Right ventricle myocardium superior (tissue), 1 donor: ENCODE measurements at regions not wholly inside any gene's neighbourhood (a gene's known extent, or its start where the extent isn't known, plus 50 kb on each side); places are given as distances from the start of the nearest gene placed in this dataset.
"Not testable (repeated sequence)": the region's sequence is repeated elsewhere in the genome, so short reads cannot be mapped to it uniquely, and the experiment has no call there.

Source experiments
- ATAC-seq: fragments of 200-7000 bp; cut with Tn5 transposase; one replicate; pipeline ENCODE4 v1.9.1; 2020; ENCODE audit warnings: mild to moderate bottlenecking; ENCODE audit not compliant: poor library complexity
- DNase-seq: peaks from one replicate; pipeline ENCODE4 v3.0.0-alpha.2; 2020
- intact Hi-C: fragments of 100-400 bp; cut with DNase I; formaldehyde crosslinking; loops from one replicate; pipeline ENCODE4 v1.11.2; 2022
- donor health status: DM: no; HTN: yes; CAD: no; lungs with severe emphysema.

DNA sequence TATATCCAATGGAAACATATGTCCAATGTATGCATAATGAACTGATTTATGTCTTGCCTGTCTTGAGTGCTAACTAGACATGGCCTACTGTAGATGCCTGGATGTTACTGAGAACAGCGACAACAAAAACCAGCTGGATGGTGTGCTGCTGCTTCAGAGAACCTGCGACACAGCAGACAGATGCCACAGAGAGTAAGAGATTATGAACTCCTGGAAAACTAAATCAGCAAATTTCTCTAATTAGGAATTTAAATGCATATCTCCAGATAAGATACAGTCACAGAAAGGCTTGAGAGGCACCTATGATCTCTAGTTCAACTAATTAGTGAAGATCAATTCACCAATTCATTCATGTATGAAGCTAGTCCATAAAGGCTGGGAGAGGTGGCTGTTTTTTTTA, 1508.0 kb upstream of the TENM4 start:
- ATAC-seq (no peak), DNase-seq (no peak)
- intact Hi-C loops = no loop called here

DNA sequence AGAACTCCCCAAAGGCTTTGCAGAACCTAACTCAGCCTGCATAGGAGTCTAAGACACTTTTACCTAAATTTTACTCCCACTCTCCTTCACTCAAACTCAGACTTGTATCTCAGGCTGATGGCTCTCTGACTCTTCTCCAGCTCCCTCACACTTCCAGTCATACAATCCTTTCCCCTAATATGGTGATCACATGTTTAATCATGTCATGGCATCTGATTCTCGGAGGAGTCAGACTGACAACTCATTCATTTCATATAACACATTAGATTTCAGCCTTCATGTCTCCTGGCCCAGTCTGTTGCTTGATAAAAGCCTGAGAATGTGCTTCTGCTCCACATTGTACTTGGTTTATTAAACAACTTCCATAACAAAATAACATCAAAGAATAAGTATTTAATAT, 1503.9 kb upstream of the TENM4 start:
- DNase-seq (no peak), ATAC-seq (no peak)

DNA sequence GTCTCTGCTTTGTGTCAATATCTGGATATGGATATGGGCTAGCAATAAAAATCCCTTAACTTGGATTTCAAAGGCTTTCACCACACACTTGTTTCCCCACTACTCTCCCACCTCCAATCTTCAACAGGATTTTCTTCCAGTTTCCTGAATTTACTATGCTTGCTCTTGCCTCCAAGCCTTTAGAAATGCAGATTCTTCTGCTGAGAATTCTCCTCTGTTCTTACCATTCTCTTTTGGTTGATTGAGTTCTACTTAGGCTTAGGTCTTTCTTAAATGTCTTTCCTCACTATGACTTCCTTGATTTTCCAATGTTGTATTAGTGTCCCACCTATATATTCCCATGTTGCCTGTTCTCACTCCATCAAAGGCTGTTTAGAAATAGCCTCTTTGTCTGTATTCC, 1502.4 kb upstream of the TENM4 start:
- ATAC-seq (no peak), DNase-seq (no peak)
- intact Hi-C loops = no loop called here

More for the DNA sequence above, 1503.9 kb upstream of the TENM4 start:
- intact Hi-C loops = no loop called here

DNA sequence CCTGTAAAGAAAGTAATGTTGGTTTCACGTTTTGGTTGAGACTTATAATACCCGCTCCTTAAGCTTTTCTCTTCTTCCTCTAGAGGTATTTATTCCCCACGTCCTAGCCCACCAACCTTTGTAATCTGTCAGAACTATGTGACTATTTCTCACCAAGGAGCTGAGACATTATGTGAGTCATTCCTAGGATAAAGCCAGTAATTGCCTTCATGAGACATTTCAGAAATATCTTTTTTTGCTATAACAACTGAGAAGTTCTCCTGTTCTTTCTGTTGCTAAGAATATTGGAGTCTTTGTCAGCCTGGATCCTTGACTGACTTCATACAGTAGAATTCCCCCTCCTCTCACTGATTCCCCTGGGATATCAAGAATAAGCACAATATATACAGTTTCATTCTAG, 1497.0 kb upstream of the TENM4 start:
- intact Hi-C loops = no loop called here
- ATAC-seq (no peak), DNase-seq (no peak)

DNA sequence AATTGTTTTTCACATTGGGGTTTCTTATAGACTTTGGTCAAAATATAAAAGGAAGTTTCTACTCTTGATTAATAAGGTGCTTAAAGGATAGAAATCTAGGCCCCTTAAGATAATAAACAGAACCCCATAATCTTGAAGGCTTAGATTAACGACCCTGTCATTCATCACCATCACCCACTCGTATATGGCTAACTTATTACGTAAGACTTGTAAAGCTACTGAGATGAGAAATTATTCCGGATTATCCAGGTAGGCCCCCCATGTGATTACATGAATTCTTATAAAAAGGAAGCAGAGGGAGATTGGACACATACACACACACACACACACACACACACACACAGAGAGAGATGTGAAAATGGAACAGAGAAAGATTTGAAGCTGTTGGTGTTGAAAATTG, 1489.2 kb upstream of the TENM4 start:
- ATAC-seq = no peak
- intact Hi-C loops = no loop called here
- no peak for DNase-seq

DNA sequence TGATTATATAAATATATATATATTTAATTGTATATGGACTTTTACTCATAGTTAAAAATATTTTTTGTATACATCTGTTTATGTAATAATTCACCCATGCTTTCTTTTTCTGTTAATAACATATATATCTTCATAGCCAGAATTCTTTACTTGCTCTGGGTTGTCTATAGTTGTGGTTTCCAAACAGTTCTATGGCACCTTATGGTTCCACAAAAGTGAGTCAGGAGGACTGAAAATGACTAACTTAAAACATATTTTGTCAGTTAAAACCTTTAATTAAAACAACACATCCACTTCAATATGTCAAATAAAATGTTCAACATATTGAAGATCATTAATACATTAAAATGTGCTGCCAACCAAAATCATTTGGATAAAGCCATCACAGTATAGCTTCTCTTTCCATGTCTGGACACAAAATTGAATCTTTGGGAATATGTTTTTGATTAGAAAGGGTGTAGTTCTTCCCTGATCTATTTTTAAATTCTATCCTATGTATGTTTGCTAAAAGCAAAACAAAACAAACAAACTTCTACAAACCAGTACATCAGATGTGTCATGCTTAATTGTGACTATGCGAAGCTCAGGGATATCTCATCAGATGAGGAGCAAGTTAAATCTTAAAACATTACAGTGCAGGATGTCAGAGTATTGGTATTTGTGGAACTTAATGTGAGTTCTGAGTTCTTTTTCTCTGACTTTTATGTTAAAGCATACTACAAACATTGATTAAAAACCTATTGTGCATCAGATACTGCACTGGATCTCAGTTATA, 1488.4 kb upstream of the TENM4 start:
- no peak for ATAC-seq
- intact Hi-C loops = no loop called here
- DNase-seq = no peak

DNA sequence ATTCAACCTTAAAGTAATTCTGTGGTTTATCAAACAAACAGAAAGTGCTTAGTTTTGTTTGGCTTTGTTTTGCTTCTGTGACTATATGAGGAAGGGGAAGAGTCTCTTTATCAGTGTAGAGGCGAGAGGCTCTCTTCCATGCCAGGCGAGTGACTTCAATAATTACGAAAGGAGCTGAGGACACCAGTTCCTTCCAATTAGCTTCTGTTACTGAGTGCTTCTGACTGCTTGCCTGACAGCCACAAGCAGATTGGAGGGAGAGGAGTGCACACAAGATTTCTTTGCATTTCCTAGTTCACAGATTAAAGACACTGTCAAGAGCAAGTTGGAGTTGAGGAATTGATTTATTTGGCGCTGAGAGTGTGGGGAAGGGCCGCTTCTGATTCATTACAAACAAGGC, 1484.5 kb upstream of the TENM4 start:
- ATAC-seq (no peak), DNase-seq (no peak)
- intact Hi-C loops = no loop called here

DNA sequence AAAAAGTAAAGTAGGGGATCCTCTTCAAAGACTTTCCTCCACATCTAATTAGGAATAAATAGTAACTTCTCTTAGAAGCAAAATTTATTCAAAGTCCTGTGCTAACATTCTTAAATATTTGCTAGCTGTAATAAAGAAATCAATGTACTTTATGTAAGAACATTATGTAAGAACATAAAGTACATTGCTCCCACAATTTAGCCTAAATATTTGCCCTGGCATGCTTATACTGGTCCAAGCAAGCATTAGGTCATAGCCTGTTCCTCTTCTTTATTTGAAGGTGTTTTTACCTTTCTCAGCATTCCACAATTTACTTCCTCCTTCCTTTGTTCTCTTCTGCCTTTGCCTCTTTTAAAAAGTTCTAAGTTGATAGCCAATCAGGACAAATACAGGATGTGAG, 1480.5 kb upstream of the TENM4 start:
- ATAC-seq, DNase-seq, intact Hi-C loops: not testable (repeated sequence)

DNA sequence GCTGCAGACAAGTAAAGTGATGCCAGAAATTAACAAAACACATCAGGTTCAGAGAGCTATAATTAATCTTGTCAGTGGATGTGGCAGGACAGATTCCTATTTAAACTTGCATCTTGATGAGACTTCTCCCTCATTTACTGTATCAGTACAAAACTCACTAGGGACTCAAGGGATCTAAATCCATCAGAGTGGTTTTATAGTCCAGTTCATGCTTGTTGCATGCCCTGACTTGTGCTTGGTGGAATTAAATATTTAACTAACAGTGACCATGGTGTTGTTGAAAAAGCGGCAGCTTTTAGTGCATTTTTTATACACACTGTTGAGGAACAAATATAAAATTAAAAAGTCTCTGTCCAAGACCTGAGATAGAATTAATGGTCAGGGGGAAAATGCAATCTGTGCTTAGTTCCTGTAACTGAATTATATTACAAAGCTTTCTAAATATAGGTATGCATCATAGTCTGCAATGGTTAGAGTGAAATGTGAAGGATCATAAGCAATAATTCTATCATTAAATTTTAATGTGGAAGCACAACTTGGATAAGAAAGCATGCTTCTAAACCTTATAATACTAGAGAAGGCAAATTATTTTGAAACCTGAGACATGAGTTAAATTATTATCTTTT, 1475.5 kb upstream of the TENM4 start:
- DNase-seq (no peak), ATAC-seq (no peak)
- intact Hi-C loops = no loop called here

DNA sequence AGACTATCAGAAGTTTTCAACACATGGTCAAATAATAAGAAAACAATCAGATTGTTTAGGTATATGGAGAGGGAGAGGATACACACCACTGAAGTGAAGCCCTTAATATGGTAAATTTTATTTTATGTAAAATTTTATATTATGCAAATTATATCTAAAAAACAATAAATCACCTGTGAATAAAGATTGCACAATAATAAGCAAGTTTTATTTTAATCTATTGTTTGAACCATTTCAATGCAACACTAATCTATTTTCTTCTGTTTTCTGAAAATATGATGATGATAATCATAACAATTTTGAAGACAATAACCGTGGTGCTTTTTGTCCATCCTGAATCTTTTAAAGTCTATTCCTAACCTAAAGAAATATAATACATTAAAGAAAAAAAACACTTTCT, 1473.5 kb upstream of the TENM4 start:
- intact Hi-C loops = no loop called here
- DNase-seq (no peak), ATAC-seq (no peak)

DNA sequence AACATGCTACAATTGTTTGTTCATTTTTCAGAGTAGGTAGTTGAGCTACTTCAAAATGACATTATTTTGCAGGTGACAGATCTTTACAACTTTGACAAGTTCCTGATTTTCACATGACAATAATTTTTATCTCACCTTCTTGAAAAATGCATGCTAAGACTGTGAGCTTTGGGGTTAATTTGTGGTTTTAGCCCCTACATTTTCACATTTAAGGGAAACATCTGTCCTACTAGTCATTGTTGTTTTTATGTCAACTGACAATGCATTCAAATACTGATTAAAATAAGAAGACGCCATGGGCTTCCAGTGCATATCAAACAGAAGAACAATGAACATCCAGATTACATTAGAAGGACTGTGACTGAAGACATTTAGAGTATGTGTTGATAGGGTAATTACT, 1470.8 kb upstream of the TENM4 start:
- intact Hi-C loops = no loop called here
- DNase-seq (no peak), ATAC-seq (no peak)

DNA sequence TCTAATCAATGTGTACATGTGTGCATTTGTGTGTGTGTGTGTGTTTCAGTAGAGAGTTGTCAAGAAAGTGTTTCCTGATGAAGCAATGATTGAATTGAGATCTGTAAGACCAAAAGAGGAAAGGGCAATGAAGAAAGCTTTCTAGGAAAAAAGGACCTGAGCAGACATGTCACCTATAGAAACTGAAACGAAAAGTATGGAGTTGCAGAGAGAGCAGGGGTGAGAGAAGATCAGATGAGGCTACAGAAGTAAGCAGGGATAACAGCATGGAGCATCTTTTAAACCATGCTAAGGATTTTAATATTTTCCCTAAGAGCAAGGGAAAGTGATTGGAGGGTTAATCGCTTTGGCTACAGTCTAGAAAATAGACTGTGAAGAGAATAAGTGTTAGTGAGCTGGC, 1459.4 kb upstream of the TENM4 start:
- DNase-seq = no peak
- no peak for ATAC-seq
- intact Hi-C loops = no loop called here

DNA sequence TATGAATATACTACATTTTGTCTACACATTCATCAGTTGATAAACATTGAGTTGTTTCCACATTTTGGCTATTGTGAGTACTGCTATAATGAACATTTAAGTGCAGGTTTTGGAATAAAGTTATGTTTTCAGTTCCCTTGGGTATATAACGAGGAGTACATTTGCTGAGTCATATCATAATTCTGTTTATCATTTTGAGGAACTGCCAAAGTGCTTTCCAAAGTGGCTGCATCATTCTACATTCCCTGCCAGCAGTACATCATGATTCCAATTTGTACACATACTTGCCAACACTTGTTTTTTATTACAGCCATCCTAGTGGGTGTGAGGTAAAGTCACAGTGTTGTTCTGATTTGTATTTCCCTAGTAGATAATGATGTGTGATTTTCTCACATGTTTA, 1458.6 kb upstream of the TENM4 start:
- ATAC-seq (peak; percentile 71), DNase-seq (no peak)
- intact Hi-C loops = no loop called here

DNA sequence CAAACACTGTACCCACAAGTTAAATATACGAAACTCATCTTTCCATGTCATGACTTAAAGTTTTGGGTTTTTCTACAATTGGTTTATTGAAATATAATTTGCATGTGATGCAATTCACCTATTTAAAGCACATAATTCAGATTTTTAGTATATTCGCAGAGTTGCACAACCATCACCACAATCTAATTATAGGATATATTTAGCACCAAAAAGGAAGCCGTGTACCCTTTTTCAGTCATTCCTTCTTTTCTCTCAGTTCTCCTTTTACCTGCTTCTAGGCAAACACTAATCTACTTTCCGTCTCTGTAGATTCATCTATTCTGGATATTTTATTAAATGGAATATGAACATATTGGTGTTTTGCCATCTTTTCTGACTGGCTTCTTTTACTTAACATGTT, 1458.1 kb upstream of the TENM4 start:
- no peak for ATAC-seq
- intact Hi-C loops = no loop called here

DNA sequence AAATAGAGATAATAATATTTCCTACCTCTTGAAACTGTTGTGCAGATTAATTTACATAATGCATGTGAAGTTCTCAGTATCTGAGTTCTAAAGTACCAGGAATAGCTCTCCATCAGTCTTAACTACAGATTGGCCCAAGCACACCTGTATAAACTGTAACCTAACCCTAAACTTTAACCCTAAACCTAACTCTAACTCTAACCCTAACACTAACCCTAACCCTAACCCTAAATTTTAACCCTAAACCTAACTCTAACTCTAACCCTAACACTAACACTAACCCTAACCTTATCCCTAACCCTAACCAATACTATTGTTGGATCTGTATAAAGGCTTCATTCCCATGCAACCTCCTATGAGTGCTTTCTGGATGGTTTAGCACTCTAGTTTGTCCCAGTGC, 1445.9 kb upstream of the TENM4 start:
- intact Hi-C loops = no loop called here

More for the DNA sequence above, 1458.1 kb upstream of the TENM4 start:
- no peak for DNase-seq

DNA sequence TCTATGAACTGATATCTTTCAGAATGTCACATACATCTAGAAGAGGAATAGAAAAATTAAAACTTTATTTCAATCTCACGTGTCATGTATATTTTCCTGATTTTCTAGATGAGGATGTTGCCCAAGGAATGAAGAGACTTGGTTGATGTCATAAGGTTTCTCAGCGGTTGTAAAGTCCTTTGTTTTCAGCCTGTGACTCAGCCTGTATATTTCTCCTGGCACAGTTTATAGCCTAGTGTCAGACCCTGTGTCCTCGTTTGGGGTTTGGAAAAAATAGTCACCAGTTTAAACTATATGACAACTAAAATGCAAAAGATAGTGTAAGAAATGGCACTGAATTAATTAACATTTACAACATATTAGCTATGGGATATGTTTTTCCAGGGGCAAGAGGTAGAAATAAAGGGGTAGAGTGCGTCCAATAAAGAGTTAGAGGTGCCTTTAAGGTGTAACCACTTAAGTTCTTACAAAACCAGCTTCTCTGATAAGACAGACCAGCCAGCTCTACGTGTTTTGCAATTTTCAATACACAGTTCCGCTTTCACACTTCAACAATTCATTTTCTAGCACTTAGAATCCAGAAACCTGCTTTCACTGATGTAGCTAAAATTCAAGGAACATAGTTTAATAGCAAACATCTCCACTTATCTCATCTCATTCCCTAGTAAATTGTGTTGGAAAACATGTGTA, 1432.6 kb upstream of the TENM4 start:
- intact Hi-C loops = no loop called here
- no peak for DNase-seq
- ATAC-seq = no peak

More for the DNA sequence above, 1445.9 kb upstream of the TENM4 start:
- ATAC-seq (no peak), DNase-seq (no peak)

DNA sequence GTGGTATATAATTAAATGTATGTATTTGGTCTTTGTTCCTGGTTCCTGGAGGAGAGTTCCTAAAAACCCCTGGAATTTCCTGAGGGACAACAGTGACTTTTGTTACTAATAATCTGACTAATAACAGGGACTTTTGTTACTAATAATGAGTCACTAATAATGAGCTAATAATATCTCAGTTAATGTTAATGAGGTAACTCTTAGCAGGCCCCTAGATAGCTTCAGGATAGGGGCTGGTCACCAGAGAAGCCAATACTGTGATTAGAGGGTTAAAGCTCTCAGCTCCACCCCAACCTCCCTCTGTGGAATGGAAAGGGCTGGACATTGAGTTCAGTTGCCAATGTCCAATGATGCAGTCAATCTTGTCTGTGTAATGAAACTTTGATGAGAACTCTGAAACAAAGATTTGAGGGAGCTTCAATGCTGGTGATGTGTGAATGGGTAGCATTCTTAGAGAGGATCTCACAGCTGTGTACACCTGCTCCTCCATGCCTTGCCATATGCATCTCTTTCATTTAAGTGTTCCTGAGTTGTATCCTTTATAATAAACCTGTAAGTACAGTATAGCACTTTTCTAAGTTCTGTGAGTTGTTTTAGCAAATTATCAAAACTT, 1431.4 kb upstream of the TENM4 start:
- ATAC-seq (no peak), DNase-seq (no peak)
- intact Hi-C loops = no loop called here

DNA sequence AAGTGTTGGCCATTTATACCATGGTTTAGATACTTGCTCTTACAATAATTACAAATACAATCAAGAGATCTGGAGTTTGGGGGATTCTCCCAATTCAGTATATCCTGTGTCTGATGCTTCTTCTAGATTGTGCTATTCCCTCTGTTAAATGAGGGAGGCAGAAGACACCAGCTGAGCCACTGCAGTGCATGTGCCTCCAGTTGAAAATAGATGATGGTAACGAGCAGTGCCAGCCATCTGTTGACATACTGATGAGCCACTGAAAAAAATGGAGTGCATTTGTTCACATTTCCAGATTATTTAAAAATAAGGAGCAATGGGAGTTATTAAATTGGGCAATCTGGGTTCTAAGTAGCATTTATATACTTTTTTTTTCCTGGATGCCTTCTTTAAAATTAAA, 1428.0 kb upstream of the TENM4 start:
- ATAC-seq (no peak), DNase-seq (no peak)
- intact Hi-C loops = no loop called here

DNA sequence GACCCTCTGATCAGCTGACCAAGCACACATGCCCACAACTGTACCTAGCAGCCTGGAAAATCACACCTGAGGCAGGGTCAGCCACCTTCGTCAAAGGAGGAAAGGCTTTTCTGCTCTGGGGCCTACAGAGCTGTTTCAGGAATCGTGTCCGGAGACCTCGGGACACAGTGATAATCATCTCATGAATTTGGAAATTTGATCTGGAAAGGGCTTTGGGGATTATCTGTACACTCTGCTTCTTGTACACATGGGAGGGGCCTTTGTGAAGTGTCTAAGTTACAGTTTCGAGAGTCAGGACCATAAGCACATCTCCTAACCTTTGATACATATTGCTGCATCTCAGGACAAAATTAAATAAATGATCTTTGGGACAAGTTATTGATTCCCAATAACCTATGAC, 1421.2 kb upstream of the TENM4 start:
- intact Hi-C loops = no loop called here
- ATAC-seq (no peak), DNase-seq (no peak)

DNA sequence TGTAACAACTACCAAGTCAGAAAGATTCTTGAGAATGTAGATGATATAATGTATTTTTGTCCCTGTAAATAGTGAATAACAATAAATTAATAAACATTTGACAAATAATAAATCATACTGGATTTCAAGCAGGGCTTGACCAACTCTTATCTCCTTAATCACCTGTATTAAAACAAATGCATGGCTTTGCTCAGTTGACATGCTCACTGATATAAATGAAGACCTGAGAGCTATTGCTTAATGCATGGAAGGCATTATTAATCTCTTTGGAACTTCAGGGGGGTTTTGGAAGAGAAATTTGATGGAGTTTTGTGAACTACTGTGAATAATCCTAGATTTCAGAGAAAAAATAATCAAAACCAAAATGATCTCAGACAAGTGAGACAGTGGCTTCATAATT, 1420.4 kb upstream of the TENM4 start:
- DNase-seq (no peak), ATAC-seq (no peak)

More for the DNA sequence above, 1420.4 kb upstream of the TENM4 start:
- intact Hi-C loops = no loop called here
